Uterus (tissue), 3 donors: ENCODE measurements at regions not wholly inside any gene's neighbourhood (a gene's known extent, or its start where the extent isn't known, plus 50 kb on each side); places are given as distances from the start of the nearest gene placed in this dataset.

Experiments
- DNase-seq, 2 donors: peaks; one replicate each; pipeline ENCODE4 v3.0.0-alpha.2; 2019 to 2020
- H3K27ac ChIP-seq, 2 donors: fragments of 200-600 bp; sonication (generic); 1 replicate in 1 of 2; 2 replicates in 1 of 2; pipeline ENCODE4 v1.5.1; 2016 to 2018
- H3K27me3 ChIP-seq, 2 donors: fragments of 200-600 bp; sonication (generic); one replicate each; pipeline ENCODE4 v1.5.1; 2018 to 2019; ENCODE audit warnings: control low read depth in 1 of 2
- H3K36me3 ChIP-seq, 2 donors: fragments of 200-600 bp; sonication (generic); one replicate each; pipeline ENCODE4 v1.5.1; 2019; ENCODE audit warnings: control low read depth in 1 of 2
- H3K4me1 ChIP-seq, 2 donors: fragments of 200-600 bp; sonication (generic); one replicate each; pipeline ENCODE4 v1.5.1; 2018 to 2019; ENCODE audit warnings: control low read depth in 1 of 2
- H3K4me3 ChIP-seq, 2 donors: fragments of 200-600 bp; sonication (generic); 1 replicate in 1 of 2; 2 replicates in 1 of 2; pipeline ENCODE4 v1.5.1; 2018 to 2019; ENCODE audit warnings: mild to moderate bottlenecking in 1 of 2
- H3K9me3 ChIP-seq, 2 donors: fragments of 200-600 bp; sonication (generic); one replicate each; pipeline ENCODE4 v1.5.1; 2019; ENCODE audit warnings: control low read depth in 1 of 2
- POLR2A ChIP-seq, 2 donors: fragments of 450-650 bp; IDR thresholded peaks; one replicate each; pipeline ENCODE4 v1.6.1; 2016; ENCODE audit warnings: antibody characterized with exemption in 2 of 2, mild to moderate bottlenecking in 1 of 2, moderate library complexity in 1 of 2
- intact Hi-C: fragments of 100-400 bp; cut with DNase I; formaldehyde crosslinking; loops from one replicate; pipeline ENCODE4 v1.15.1; 2023; ENCODE audit warnings: low total_unique reads
- TF ChIP-seq, protein P1 (sequence below), 4 experiments: fragments of 200-600 bp in 2 of 4; fragments of 450-650 bp in 2 of 4; sonication (generic) in 2 of 4; IDR thresholded peaks; one replicate each; pipeline ENCODE4 v1.5.1; 2016 to 2019; ENCODE audit warnings: antibody characterized with exemption in 4 of 4, mild to moderate bottlenecking in 2 of 4, moderate library complexity in 1 of 4
- donor health status: DM: yes; HTN: yes; CAD: no.

GRCh38 chr5:168216989-168217388 lies 74.5 kb upstream of the WWC1 start:
- no peaks in the 10 kb centered on the region for H3K27me3 ChIP-seq
- no peaks in the 10 kb centered on the region for H3K4me1 ChIP-seq
- H3K27ac ChIP-seq = no peak overlapping the region
- H3K36me3 ChIP-seq = no peaks in the 10 kb centered on the region
- DNase-seq = no peak
- no peaks in the 10 kb centered on the region for H3K9me3 ChIP-seq
- TF ChIP-seq, protein P1, sequence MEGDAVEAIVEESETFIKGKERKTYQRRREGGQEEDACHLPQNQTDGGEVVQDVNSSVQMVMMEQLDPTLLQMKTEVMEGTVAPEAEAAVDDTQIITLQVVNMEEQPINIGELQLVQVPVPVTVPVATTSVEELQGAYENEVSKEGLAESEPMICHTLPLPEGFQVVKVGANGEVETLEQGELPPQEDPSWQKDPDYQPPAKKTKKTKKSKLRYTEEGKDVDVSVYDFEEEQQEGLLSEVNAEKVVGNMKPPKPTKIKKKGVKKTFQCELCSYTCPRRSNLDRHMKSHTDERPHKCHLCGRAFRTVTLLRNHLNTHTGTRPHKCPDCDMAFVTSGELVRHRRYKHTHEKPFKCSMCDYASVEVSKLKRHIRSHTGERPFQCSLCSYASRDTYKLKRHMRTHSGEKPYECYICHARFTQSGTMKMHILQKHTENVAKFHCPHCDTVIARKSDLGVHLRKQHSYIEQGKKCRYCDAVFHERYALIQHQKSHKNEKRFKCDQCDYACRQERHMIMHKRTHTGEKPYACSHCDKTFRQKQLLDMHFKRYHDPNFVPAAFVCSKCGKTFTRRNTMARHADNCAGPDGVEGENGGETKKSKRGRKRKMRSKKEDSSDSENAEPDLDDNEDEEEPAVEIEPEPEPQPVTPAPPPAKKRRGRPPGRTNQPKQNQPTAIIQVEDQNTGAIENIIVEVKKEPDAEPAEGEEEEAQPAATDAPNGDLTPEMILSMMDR (IDR thresholded peaks at IDR 0.05) = no peak
- TF ChIP-seq POLR2A (IDR thresholded peaks at IDR 0.05) = no peak
- intact Hi-C loops = loop anchor here (5.0 kb wide), 1 partner anchor 495 kb away; no protein-coding TSS in a partner anchor
- H3K4me3 ChIP-seq = no peak overlapping the region

GRCh38 chr5:168217497-168217896 lies 73.9 kb upstream of the WWC1 start:
- Histone ChIP-seq H3K4me1 (no peaks in the 10 kb centered on the region), H3K9me3 (no peaks in the 10 kb centered on the region), H3K36me3 (no peaks in the 10 kb centered on the region), H3K27me3 (no peaks in the 10 kb centered on the region), H3K4me3 (no peak overlapping the region), H3K27ac (no peak overlapping the region)
- TF ChIP-seq, protein P1 (IDR thresholded peaks at IDR 0.05) = no peak
- no peak for TF ChIP-seq POLR2A (IDR thresholded peaks at IDR 0.05)
- DNase-seq = no peak
- intact Hi-C loops = loop anchor here (5.0 kb wide), 1 partner anchor 495 kb away; no protein-coding TSS in a partner anchor

DNA sequence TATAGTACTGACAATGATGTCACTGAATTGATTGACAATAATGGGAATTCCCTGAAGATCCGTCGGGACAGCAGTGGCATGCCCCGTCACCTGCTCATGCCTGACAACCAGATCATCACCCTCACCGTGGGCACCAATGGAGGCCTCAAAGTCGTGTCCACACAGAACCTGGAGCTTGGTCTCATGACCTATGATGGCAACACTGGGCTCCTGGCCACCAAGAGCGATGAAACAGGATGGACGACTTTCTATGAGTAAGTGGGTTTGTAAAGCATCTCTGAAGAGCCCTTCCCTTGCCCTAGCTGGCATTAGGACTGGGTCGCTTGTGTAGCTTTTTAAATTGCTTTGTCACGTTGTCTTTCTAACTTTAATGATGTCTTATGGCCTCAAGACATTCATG lies 72.7 kb upstream of the WWC1 start:
- Histone ChIP-seq H3K27me3 (no peaks in the 10 kb centered on the region), H3K4me1 (no peaks in the 10 kb centered on the region), H3K4me3 (no peak overlapping the region), H3K27ac (no peak overlapping the region), H3K9me3 (no peaks in the 10 kb centered on the region), H3K36me3 (no peaks in the 10 kb centered on the region)
- TF ChIP-seq, protein P1 (IDR thresholded peaks at IDR 0.05) = no peak
- TF ChIP-seq POLR2A (IDR thresholded peaks at IDR 0.05) = no peak
- no peak for DNase-seq
- intact Hi-C loops = loop anchor here (5.0 kb wide), 1 partner anchor 496 kb away; no protein-coding TSS in a partner anchor

GRCh38 chr5:168219515-168220410 lies 71.7 kb upstream of the WWC1 start:
- no peaks in the 10 kb centered on the region for H3K36me3 ChIP-seq
- H3K27me3 ChIP-seq = no peaks in the 10 kb centered on the region
- intact Hi-C loops = loop anchor here (5.0 kb wide), 1 partner anchor 497 kb away; no protein-coding TSS in a partner anchor
- no peak overlapping the region for H3K4me3 ChIP-seq
- no peak overlapping the region for H3K27ac ChIP-seq
- DNase-seq = peak; percentile 19 to 31
- TF ChIP-seq, protein P1 (IDR thresholded peaks at IDR 0.05) = peak; percentile 77 to 91 (median 83)
- no peak for TF ChIP-seq POLR2A (IDR thresholded peaks at IDR 0.05)
- H3K9me3 ChIP-seq = no peaks in the 10 kb centered on the region
- no peaks in the 10 kb centered on the region for H3K4me1 ChIP-seq

DNA sequence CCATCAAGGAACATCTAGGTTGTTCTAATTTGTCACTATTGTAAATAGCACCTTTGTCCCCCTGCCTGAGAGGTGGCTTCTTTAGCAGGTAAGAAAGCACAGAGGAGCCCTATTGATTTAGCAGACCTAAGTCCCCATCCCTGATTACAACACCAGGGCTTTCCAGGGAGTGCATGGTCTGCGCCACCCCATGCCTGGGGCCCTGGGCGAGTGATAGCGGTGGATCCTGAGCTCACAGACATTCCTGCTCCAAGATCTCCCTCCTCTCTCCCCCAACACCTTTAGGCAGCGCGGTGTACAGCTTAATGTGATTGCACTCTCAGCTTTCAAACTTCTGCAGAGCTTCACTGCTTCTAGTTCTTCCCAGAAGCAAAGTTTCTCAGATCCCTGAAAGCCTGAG lies 67.4 kb upstream of the WWC1 start:
- intact Hi-C loops = no loop called here
- no peak for DNase-seq
- TF ChIP-seq, protein P1 (IDR thresholded peaks at IDR 0.05) = no peak
- TF ChIP-seq POLR2A (IDR thresholded peaks at IDR 0.05) = no peak

More for the DNA sequence above, 67.4 kb upstream of the WWC1 start:
- Histone ChIP-seq H3K27me3 (no peaks in the 10 kb centered on the region), H3K4me3 (no peak overlapping the region), H3K27ac (no peak overlapping the region), H3K36me3 (no peaks in the 10 kb centered on the region), H3K9me3 (no peaks in the 10 kb centered on the region), H3K4me1 (no peaks in the 10 kb centered on the region)
